ENCODE measurements at regions not wholly inside any gene's neighbourhood (a gene's known extent, or its start where the extent isn't known, plus 50 kb on each side); places are given as distances from the start of the nearest gene placed in this dataset.
"Not testable (repeated sequence)": the region's sequence is repeated elsewhere in the genome, so short reads cannot be mapped to it uniquely, and the experiment has no call there.

DNA sequence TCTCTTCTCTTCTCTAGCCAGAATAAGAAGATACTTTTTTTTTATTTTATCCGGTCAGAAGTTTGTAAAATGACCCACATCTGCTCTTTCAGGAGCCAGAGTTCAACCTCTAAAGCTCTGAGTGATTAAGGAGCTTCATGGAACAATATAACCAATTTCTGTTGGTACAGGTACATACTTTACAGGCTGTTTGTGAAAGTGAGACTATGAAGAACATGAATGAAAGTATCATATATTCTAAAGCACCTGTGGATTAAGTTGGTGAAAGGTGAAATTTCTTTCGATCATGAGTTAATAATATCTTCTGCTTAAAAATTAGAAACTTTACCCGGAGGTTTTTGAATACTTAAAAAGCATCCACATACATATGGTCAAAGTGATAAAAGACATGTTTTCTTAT is 65.2 kb downstream of the DMRT2 start:
- DNase-seq = no peak

DNA sequence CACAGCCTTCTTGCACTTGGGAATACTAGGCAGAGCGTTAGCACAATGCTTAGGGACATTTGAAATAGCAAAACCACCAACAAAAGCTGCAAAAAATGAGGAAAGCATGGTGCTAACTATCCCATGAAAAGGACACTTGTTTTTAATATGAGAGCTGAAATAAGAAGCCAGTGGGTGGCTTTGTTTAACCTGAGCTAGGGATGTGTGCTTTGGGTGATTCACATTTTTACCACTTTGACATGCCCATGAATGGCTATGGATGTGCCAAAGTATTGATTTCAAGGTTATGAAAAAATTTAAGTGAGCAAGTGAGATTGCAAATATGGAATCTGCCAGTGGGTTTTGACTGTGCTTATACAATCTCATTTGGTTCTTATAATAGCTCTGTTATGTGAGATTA is 67.3 kb downstream of the DMRT2 start:
- DNase-seq = no peak

DNA sequence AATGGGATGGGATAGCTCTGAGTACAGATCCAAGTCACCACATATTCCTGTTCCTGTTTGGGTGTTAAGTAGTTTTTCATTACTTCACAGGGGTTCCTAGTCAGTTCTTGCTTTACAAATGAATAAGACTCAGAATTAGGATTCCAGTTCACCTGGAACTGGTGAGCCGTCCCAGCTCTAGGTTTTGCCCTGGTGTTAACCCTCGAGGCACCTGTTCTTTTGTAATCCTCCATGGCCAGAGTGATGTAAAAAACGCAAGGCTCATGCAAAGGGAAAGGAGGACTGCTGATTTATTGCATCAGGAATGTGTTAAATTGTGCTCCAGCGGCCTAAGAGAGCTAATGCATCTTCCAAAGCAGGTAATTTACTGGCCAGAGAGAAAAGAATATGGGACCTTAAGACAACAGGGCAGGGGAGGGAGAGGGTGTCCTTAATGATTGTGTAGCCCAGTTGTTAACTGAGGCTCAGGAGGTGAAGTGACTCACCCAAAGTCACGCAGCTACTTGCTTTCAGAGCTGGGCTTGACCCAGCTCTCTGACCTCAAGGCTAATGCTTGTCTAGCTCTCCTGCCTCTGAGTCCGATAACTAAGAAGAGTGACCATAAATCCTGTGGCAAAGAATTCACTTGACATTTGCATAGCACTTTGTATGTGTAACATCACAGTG is 70.5 kb downstream of the DMRT2 start:
- DNase-seq = no peak

DNA sequence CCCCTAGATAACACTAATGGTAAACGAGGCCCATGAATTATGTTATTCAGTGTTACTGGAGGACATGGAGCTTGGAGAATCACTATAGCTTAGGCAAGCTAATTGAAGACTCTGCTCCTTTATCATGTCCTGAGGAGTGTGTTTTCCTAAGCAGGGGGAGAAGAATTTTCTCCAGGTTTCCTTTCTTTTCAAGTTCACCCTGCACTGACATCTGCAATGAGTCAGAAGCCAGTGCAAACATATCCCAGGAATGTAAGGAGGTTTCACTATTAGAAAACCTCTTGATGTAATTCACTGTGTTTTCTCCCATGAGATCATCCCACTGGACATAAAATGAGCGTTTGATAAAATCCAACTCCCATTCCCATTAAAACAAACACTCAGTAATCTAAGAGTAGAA is 75.6 kb downstream of the DMRT2 start:
- DNase-seq = no peak

DNA sequence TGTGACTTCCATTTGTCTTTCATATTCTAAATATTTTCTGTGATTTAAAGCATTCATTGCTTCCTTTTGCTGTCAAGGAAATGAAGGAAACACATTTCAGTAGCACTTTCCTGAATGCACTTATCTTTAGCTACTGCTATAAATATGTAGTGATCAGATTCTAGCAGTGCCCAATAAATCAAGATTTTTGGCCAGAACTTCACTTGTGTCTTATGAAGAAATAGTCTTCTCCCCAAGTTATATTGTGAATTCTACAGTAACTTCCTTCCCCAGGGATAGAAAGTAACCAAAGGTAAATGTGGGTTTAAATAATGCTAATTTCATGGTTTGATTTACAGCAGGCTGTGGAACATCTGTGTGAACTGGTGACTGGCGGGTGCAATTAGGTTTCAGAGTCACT is 77.9 kb downstream of the DMRT2 start:
- DNase-seq = no peak

DNA sequence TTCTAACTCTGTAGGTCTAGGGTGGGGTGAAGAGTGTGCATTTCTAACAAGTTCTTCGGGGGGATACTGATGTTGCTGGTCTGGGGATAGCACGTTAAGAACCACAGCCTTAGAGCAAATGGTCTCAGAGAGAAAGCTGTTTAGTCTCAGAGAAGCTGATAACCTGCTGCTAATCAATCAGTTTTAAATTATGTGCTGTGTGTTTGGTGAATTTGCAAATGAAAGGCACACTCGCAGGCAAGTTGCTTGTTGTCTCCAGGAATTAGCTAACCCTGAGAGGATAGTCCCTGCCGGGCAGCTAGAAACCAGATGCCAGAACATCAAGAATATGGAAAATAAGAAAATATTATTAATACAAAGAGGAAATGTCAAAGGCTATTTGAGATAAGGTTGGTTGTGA is 79.2 kb downstream of the DMRT2 start:
- DNase-seq = no peak

DNA sequence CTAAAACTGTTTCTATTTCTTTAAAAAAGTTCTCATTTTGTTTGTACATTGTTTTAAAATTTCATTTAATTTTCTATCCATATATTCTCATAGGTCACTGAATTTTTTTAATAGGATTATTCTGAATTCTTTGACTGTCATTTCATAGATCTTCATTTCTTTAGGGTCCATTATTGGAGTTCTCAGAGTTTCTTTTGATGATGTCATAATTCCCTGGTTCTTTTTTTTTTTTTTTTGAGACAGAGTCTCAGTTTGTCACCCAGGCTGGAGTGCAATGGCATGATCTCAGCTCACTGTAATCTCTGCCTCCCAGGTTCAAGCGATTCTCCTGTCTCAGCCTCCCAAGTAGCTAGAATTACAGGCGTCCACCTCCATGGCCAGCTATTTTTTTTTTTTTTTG is 89.9 kb downstream of the DMRT2 start:
- DNase-seq = no peak

DNA sequence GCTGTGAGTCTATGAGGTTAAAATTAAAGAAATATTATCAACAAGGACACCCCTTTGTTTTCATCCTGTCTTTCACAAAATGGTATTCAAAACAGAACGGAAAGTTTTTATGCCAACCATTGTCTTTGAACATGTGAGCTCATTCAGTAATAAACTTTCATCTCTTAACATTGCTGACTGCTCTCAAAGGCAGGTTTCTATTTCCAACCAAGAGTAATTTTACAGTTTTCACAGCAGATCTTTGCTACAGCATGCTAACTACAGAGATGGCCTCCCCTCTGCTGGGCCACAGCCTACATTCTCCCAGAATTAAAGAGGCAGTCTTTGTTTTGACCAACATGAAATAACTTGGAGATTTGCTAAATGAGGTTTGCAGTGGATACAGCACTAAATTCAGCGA is 101.5 kb downstream of the DMRT2 start:
- no peak for DNase-seq

DNA sequence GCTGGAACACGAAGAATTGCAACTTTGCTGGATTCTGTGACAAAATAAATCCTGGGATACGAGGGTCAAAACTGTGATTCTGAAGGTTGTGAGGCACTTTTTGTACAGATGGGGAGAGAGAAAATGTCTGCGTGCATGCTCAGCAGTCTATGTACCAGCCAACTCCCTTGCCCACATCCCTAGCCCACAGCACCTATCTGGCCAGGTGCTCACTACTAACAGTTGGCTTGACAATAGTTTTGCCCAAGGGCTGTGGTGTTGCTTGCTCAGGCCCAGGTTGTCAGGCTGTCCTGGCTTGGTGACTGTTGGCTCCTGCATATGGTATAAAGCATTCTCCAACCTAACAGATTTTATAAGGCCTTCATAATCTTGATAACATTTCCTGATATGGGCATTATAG is 102.0 kb downstream of the DMRT2 start:
- DNase-seq = no peak

DNA sequence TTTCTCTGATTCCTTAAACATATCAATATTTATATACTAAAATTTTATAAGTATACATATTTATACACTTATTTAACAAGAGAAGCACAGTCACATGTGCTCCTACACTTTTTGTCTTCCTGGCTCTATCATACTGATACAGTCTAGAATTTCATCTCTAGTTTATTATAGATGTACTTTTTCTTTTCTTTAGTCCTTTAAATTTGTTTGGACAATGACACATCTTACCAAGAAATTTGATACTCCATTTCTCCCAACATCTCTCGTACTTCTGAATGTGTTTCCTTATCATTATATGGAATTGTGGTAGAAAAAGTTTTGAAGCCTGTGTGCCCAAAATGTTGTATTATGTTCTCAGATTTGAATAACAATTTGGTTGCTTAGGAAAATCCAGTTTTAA is 104.6 kb downstream of the DMRT2 start:
- DNase-seq = no peak

DNA sequence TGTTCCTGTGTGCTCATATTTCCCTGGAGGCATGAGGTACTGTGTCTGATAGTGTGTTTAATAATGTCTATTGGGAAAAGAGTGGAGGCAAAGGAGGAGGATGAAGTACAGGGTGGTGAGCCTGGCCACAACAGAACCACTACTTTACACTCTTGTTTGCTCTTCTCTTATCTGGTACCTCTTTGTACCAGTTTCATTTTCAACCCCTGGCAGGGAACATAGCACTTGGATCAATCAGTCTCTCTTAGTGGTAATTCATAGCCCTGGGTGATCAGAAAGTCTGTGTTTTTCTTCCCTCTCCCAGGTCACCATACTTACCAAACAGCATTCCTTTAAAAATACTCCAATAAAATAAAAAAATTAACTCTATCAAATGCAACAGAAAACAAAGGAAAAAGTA is 105.4 kb downstream of the DMRT2 start:
- DNase-seq = no peak

DNA sequence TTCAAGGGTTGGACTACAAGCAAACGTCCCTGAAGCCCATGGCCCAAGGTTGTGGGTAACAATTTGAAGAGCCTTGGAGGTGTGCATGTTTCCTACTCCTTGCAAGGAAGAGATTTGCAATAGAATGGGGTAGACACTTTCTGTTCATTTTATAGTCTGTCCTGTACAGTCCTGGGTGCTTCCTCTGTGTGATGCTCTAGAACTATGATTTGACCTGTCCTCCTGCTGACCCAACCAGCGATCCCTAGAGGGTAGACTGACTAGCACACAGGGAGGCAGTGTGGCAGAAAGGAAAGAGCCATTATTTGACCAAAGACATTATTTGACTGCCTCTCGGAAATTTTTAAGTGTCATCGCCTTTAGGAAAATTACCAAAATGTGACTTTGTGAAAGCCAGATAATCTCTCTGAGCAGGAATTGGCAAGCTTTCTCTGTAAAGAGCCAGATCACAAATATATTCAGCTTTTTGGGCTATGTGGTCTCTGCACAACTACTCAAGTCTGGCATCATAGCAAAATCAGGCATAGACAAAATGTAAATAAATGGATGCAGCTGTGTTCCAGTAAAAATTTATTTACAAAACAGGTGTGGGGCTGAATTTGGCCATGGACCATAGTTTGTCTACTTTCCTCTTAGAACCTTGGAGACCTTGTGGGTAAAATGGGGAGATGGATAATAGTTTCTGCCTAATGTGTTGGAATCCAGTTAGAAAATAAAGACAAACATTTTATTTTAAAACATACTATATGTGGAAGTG is 106.8 kb downstream of the DMRT2 start:
- no peak for DNase-seq

DNA sequence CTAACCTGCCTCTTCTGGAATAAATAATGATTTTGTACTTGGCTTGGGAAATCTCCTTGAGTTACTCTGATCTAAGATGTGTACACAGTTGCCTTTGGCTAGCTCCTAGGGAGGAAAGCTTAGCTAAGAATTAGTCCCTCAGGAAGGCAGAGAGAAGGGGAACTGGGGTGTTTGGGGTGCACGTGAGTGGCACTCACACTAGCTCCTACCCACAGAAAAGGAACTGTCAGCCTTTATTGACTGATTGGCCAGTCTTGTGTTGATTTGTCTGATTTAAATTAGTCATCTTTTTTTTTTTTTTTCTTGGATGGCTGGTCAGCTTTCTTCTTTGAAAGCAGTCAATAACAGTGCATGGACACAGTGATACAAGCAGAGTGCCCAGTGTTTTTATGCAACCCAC is 107.7 kb downstream of the DMRT2 start:
- no peak for DNase-seq

DNA sequence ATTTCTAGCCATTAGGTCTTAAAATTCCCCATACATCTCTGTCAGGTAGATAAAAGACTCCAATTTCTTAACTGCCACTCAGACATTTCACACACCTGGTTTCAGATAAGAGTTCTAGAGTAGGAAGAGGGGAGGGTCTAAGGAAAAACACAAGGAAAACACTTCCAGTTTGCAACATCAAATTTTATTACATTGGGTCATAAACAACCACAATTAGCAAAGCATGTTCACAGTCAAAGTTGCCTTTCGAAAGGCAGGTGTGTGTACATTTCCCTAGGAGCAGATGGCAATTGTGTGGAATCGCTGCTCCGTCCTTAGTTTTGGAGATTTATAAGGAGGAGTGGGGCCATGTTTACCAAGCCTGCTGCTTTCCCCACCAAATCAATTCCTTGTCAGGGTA is 120.8 kb downstream of the DMRT2 start:
- no peak for DNase-seq

DNA sequence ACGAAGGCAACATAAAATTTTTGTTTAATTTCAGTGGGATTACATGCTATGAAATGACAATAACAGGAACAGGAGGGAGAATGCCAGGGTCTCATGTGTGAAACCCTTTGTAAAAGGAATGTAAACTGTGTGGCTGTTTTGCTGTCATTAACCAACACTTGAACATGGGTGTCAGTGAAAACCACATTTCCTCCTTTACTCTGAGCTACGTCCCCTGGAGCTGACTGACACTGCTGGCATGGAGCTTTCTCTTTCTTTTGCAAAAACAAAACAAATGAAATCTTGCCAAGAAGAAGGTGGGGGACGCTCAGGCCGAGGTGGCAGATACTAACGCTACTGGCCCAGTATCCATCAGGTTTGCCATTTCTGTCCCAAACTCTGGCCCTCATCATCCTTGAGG is 121.4 kb downstream of the DMRT2 start:
- DNase-seq = peak in 1 of 5 experiments; percentile 6

DNA sequence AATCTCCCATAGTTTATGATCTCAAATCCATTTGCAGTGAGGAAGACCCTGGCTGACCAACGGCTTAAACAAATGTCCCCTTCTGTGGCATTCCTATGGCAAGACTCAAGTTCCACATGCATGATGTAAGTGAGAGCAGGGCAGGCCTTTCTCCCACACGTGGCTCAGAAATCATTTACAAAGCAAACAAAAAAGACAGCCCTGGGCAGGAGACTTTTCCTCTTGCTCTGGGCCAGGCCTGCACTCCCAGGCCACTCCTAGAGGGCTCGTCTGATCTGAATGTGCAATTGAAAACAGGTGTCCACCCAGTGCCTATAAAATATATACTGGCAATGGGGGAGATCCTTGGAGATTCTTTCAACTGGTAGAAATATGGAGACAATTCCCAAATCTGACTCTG is 123.1 kb downstream of the DMRT2 start:
- no peak for DNase-seq

DNA sequence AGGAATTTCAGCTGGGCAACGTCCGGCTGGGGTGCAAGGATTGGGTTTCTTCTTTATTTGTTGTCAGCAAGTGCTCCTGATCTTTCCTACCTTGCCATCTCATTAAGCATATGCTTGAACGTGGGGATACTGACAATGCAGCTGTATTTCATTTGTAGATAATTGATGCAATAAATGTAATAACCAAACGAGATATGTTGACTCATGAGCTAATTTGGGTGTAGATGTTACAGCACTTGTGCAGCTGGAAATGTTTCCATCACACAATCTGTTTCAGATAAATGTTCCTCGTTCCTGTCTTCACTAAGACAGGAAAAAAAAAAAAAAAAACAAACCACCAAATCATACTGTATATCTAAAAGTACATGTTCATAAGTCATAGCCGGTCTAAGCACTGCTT is 123.8 kb downstream of the DMRT2 start:
- no peak for DNase-seq

DNA sequence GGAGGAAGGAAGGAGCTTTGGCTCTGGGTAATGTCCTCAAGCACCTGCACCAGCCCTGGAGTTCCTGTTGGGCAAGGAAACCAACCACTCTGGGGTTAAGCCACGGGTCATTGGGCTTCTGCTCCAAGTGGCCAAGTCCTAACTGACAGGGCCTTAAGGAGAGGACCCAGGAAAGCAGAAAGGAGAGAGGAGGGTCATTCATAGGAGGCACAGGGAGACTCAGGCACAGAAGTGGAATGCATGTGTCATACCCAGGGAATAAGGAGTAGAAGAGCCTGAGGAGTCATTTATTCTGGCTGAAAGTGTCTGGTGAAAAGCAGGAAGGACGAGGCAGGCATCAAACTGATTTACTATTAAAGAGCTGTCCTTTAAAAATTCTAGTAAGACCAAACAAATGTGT is 129.2 kb downstream of the DMRT2 start:
- DNase-seq = no peak

DNA sequence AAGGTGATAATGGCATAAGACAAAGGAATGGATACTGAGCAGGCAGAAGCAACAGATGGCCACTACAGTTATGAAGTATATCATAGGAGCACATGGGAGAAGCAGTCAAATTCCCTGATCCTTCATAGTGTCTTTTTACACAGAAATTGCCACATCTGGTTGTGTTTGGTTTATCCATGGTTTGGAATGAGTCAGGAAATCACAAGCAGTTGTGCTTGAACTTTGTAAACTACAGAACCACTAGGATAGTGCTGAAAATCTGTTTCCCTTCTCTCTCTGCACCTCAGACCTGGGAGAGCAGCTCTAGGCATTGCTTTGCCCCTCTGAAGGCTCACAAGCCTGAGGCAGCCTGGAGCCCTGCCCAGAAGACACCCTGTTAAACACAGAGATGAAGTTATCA is 134.0 kb downstream of the DMRT2 start:
- no peak for DNase-seq

DNA sequence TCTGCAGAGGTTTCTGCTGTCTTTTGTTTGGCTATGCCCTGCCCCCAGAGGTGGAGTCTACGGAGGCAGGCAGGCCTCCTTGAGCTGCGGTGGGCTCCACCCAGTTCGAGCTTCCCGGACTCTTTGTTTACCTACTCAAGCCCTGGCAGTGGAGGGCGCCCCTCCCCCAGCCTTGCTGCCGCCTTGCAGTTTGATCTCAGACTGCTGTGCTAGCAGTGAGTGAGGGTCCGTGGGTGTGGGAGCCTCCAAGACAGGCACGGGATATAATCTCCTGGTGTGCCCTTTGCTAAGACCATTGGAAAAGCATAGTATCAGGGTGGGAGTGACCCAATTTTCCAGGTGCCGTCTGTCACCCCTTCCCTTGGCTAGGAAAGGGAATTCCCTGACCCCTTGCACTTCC is 137.0 kb downstream of the DMRT2 start:
- not testable (repeated sequence) for DNase-seq

DNA sequence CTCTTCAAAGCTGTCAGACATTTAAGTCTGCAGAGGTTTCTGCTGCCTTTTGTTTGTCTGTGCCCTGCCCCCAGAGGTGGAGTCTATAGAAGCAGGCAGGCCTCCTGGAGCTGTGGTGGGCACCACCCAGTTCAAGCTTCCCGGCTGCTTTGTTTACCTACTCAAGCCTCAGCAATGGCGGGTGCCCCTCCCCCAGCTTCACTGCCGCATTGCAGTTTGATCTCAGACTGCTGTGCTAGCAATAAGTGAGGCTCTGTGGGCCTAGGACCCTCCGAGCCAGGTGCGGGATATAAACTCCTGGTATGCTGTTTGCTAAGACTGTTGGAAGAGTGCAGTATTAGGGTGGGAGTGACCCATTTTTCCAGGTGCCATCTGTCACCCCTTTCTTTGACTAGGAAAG is 145.5 kb downstream of the DMRT2 start:
- not testable (repeated sequence) for DNase-seq

DNA sequence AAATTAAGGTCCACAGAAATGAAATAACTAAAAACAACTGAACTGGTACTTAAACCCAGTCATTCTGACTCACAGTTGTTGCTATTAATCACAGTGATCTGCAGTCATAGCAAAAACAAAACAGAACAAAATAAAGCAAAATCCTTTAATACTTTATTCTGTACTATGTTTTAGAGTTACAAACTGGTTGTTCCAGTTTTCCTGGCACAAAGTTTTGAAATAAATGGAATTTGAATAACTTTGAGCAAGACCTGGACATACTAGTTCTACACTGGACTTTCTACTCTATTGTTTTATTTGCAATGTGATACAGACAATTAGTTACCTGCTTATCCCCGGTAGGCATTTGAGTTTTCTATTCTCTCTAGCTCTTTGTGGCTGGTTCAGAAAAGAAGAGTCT is 147.9 kb downstream of the DMRT2 start:
- no peak for DNase-seq

DNA sequence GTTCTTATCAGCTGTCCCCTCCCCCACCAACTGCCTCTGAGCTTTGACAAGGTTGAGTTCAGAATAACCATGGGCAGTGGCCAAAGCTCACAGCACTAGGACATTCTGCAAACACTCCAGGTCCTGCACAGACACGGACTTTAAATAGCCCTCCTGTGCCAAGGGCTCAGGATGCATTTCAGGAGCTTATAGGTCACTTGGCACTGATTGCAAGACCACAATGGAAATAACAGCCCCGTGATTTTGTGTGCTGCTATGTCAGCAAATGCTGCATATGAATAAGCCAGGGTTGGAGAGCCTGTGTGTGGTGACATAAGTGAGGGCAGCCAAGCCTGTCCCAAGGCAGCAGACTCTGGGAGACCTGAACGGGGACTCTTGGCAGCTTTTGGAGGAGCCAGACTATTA is 150.7 kb downstream of the DMRT2 start:
- DNase-seq = no peak

DNA sequence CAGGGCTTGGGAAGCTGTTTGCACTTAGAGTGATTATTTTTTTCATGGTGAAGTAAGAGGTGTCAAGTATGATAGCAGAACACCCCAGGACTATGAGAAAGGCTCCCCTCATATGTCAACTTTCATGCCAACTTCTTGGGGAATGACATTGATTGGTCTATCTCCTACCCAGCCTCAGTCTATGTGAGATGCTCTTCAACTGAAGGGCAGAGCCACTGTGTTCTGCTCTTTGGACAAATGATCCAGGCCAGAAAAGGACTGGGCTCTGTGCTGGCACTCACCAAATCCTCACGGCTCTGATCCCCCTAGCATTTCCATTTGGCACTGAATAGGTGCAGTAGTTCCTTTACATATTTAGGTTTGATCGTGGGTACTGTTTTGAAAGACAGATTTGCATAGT is 151.1 kb downstream of the DMRT2 start:
- no peak for DNase-seq

DNA sequence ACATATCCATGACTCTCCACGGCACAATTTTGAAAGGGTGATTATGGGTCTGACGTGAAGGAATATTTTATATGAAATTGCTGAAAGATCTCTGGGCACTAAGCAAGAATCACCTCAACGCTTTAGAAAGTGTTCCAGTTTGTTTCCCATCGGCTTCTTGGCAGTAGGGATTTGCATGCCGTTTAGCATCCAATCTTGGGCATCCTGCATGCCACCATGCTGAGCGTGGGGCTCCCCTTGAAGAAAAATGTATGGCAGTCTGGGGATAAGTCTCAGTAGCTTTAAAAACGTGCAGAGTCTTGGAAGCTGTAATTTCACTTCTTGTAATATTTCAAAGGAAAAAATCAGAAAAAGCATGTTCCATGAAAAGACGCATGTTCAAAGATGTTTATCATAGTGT is 151.7 kb downstream of the DMRT2 start:
- no peak for DNase-seq

Data from T-helper 2 cell (primary cell).